Prostate gland (tissue), 2 donors: ENCODE measurements at regions not wholly inside any gene's neighbourhood (a gene's known extent, or its start where the extent isn't known, plus 50 kb on each side); places are given as distances from the start of the nearest gene placed in this dataset.
"Not testable (repeated sequence)": the region's sequence is repeated elsewhere in the genome, so short reads cannot be mapped to it uniquely, and the experiment has no call there.

Experiments
- DNase-seq: peaks from one replicate; pipeline ENCODE4 v3.0.0-alpha.2; 2019; ENCODE audit warnings: low spot score
- H3K27ac ChIP-seq, 2 donors: fragments of 200-600 bp; sonication (generic); 2 replicates each; pipeline ENCODE4 v1.5.1; 2017 to 2019
- H3K27me3 ChIP-seq: fragments of 200-600 bp; sonication (generic); replicated peaks from 2 replicates; pipeline ENCODE4 v1.5.1; 2019; ENCODE audit not compliant: insufficient read depth
- H3K36me3 ChIP-seq, 2 donors: fragments of 200-600 bp; sonication (generic); 1 replicate in 1 of 2; 2 replicates in 1 of 2; pipeline versions ENCODE4 v1.5.1 to v1.8.1; 2017 to 2019
- H3K4me1 ChIP-seq: fragments of 200-600 bp; sonication (generic); replicated peaks from 2 replicates; pipeline ENCODE4 v1.5.1; 2019
- H3K4me3 ChIP-seq, 2 donors: fragments of 200-600 bp; sonication (generic); 2 replicates each; pipeline ENCODE4 v1.5.1; 2017 to 2019
- H3K9me3 ChIP-seq: fragments of 200-600 bp; sonication (generic); 2 replicates; pipeline ENCODE4 v1.5.1; 2017
- CTCF ChIP-seq, 4 experiments: fragments of 200-600 bp in 2 of 4; fragments of 450-650 bp in 2 of 4; sonication (generic) in 2 of 4; IDR thresholded peaks; 1 replicate in 3 of 4; 2 replicates in 1 of 4; pipeline ENCODE4 v1.5.1; 2016 to 2019; ENCODE audit warnings: antibody characterized with exemption in 4 of 4, mild to moderate bottlenecking in 2 of 4, moderate library complexity in 2 of 4
- POLR2A ChIP-seq: fragments of 450-650 bp; IDR thresholded peaks from one replicate; pipeline ENCODE4 v1.6.1; 2016; ENCODE audit warnings: antibody characterized with exemption, mild to moderate bottlenecking
- POLR2AphosphoS5 ChIP-seq: sonication (generic); formaldehyde crosslinking; IDR thresholded peaks from one replicate; pipeline ENCODE4 v1.6.1; 2017; ENCODE audit warnings: antibody characterized with exemption
- WGBS: methylation state at CpG from one replicate; pipeline ENCODE4 v1.1.5; 2018; 5-methylcytosine and 5-hydroxymethylcytosine counted together
- intact Hi-C: fragments of 100-400 bp; cut with DNase I; formaldehyde crosslinking; loops from one replicate; pipeline ENCODE4 v1.14.2; 2022

GRCh38 chr6:4664911-4665310 lies 111.3 kb upstream of the CDYL start:
- Histone ChIP-seq H3K36me3 (no peaks in the 10 kb centered on the region), H3K27me3 (no peaks in the 10 kb centered on the region), H3K27ac (no peak overlapping the region), H3K9me3 (no peaks in the 10 kb centered on the region), H3K4me1 (no peaks in the 10 kb centered on the region), H3K4me3 (no peak overlapping the region)
- 94% methylated on average over 6 of the region's 6 CpGs for WGBS
- no peak for DNase-seq
- intact Hi-C loops, result no loop called here
- no peak for TF ChIP-seq POLR2AphosphoS5

GRCh38 chr6:4664117-4664626 lies 112.0 kb upstream of the CDYL start:
- DNase-seq, result no peak
- Histone ChIP-seq H3K27ac (no peak overlapping the region), H3K27me3 (no peaks in the 10 kb centered on the region), H3K36me3 (no peaks in the 10 kb centered on the region), H3K9me3 (no peaks in the 10 kb centered on the region), H3K4me3 (no peak overlapping the region), H3K4me1 (no peaks in the 10 kb centered on the region)
- intact Hi-C loops, result no loop called here
- 60% methylated on average over 7 of the region's 7 CpGs for WGBS
- TF ChIP-seq POLR2AphosphoS5 (no peak), POLR2A (no peak), CTCF (IDR thresholded peaks at IDR 0.05) (no peak)

GRCh38 chr6:4662886-4663285 lies 113.3 kb upstream of the CDYL start:
- no peak for TF ChIP-seq POLR2A
- TF ChIP-seq POLR2AphosphoS5, result no peak
- TF ChIP-seq CTCF (IDR thresholded peaks at IDR 0.05), result no peak
- H3K27me3 ChIP-seq, result no peaks in the 10 kb centered on the region
- intact Hi-C loops, result no loop called here
- no peaks in the 10 kb centered on the region for H3K4me1 ChIP-seq
- H3K36me3 ChIP-seq, result no peaks in the 10 kb centered on the region
- H3K4me3 ChIP-seq, result no peak overlapping the region
- no peaks in the 10 kb centered on the region for H3K9me3 ChIP-seq
- no peak overlapping the region for H3K27ac ChIP-seq
- DNase-seq, result no peak
- 80% methylated on average over 7 of the region's 7 CpGs for WGBS

GRCh38 chr6:4661391-4661790 lies 114.8 kb upstream of the CDYL start:
- H3K27ac ChIP-seq, result no peak overlapping the region
- H3K4me1 ChIP-seq, result no peaks in the 10 kb centered on the region
- H3K4me3 ChIP-seq, result no peak overlapping the region
- TF ChIP-seq POLR2A (no peak), CTCF (IDR thresholded peaks at IDR 0.05) (no peak), POLR2AphosphoS5 (no peak)
- WGBS, result 93% methylated on average over 8 of the region's 8 CpGs
- H3K9me3 ChIP-seq, result no peaks in the 10 kb centered on the region
- DNase-seq, result no peak
- intact Hi-C loops, result no loop called here
- H3K36me3 ChIP-seq, result no peaks in the 10 kb centered on the region
- H3K27me3 ChIP-seq, result no peaks in the 10 kb centered on the region

GRCh38 chr6:4660377-4661321 lies 115.6 kb upstream of the CDYL start:
- no peaks in the 10 kb centered on the region for H3K36me3 ChIP-seq
- no peaks in the 10 kb centered on the region for H3K9me3 ChIP-seq
- H3K4me1 ChIP-seq, result no peaks in the 10 kb centered on the region
- H3K27ac ChIP-seq, result no peak overlapping the region
- no peak for DNase-seq
- no peak for TF ChIP-seq POLR2AphosphoS5
- no peak for TF ChIP-seq POLR2A
- TF ChIP-seq CTCF (IDR thresholded peaks at IDR 0.05), result no peak
- no peak overlapping the region for H3K4me3 ChIP-seq
- intact Hi-C loops, result no loop called here
- 62% methylated on average over 22 of the region's 22 CpGs for WGBS
- no peaks in the 10 kb centered on the region for H3K27me3 ChIP-seq

- H3K27ac ChIP-seq, H3K27me3 ChIP-seq, H3K4me3 ChIP-seq, H3K9me3 ChIP-seq, DNase-seq, H3K36me3 ChIP-seq, intact Hi-C loops, H3K4me1 ChIP-seq: not testable (repeated sequence)
- 93% methylated on average over 2 of the region's 2 CpGs for WGBS
These were observed 116.5 kb upstream of the CDYL start for GRCh38 chr6:4659719-4660118.
